ENCODE measurements at regions not wholly inside any gene's neighbourhood (a gene's known extent, or its start where the extent isn't known, plus 50 kb on each side); places are given as distances from the start of the nearest gene placed in this dataset.

DNA sequence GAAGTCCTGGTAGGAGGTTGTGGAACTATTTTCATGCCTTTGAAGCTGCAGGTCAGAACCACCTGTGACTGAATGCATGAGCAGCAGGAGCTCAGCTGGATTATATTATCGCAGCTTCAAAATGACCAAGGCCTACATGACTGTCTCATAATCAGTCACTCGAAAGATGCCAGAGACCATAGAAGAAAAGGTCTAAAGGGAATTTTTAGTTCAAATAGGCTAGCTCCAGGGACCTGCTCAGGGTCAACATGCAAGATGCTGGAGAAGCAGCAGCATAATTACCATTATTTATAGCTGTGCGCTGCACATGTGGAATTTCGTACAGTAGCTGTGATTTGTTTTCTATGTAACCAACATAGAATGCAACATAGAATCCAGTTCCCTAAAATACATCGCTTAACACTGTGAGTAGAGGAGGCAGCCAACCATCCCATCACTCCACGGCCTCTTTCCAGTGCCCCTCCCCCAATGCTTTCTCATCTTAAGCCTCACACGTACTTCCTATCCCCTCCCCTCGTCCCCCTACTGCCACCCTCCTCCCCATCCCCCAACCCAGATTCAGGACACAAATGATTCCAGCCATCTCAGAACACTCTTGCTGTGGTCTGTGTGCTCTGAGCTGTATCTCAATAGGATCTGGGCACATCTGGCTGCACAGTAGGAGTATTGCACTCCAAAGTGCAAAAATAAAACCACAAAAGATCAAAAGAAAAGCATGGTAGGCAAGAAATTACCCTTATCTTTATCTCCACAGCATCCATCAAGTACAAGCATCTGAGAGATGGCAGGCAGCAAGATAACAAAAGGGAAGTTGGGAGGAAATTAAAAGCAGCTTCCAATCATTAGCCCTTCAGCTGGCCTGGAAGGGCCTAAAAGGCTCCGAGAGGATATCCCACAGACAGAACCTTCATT is 352.8 kb upstream of the SEMA6D start:
- TF ChIP-seq, protein P1, sequence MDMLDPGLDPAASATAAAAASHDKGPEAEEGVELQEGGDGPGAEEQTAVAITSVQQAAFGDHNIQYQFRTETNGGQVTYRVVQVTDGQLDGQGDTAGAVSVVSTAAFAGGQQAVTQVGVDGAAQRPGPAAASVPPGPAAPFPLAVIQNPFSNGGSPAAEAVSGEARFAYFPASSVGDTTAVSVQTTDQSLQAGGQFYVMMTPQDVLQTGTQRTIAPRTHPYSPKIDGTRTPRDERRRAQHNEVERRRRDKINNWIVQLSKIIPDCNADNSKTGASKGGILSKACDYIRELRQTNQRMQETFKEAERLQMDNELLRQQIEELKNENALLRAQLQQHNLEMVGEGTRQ (IDR thresholded peaks at IDR 0.05; ENCODE audit: low read depth, low read length) = no peak
- TF ChIP-seq, protein P2, sequence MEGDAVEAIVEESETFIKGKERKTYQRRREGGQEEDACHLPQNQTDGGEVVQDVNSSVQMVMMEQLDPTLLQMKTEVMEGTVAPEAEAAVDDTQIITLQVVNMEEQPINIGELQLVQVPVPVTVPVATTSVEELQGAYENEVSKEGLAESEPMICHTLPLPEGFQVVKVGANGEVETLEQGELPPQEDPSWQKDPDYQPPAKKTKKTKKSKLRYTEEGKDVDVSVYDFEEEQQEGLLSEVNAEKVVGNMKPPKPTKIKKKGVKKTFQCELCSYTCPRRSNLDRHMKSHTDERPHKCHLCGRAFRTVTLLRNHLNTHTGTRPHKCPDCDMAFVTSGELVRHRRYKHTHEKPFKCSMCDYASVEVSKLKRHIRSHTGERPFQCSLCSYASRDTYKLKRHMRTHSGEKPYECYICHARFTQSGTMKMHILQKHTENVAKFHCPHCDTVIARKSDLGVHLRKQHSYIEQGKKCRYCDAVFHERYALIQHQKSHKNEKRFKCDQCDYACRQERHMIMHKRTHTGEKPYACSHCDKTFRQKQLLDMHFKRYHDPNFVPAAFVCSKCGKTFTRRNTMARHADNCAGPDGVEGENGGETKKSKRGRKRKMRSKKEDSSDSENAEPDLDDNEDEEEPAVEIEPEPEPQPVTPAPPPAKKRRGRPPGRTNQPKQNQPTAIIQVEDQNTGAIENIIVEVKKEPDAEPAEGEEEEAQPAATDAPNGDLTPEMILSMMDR (conservative IDR thresholded peaks at IDR 0.05; ENCODE audit: low read depth, low read length) = no peak
- TF ChIP-seq BHLHE40 (IDR thresholded peaks at IDR 0.05; ENCODE audit: low read depth, low read length) = no peak
- no peak for TF ChIP-seq POLR2A (IDR thresholded peaks at IDR 0.05; ENCODE audit: low read depth, low read length)
- TF ChIP-seq RCOR1 (IDR thresholded peaks at IDR 0.05; ENCODE audit: insufficient replicate concordance, low read length) = no peak
- TF ChIP-seq MXI1 (IDR thresholded peaks at IDR 0.05; ENCODE audit: borderline replicate concordance, low read depth, low read length) = no peak
- no peak for TF ChIP-seq RFX5 (IDR thresholded peaks at IDR 0.05; ENCODE audit: low read depth, low read length)
- TF ChIP-seq, protein P3, sequence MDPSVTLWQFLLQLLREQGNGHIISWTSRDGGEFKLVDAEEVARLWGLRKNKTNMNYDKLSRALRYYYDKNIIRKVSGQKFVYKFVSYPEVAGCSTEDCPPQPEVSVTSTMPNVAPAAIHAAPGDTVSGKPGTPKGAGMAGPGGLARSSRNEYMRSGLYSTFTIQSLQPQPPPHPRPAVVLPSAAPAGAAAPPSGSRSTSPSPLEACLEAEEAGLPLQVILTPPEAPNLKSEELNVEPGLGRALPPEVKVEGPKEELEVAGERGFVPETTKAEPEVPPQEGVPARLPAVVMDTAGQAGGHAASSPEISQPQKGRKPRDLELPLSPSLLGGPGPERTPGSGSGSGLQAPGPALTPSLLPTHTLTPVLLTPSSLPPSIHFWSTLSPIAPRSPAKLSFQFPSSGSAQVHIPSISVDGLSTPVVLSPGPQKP (IDR thresholded peaks at IDR 0.05; ENCODE audit: borderline replicate concordance, low read depth, low read length) = no peak
- no peak for TF ChIP-seq CHD1 (IDR thresholded peaks at IDR 0.05; ENCODE audit: low read depth, low read length)
- TF ChIP-seq RAD21 (IDR thresholded peaks at IDR 0.05; ENCODE audit: low read length) = no peak
- no peak for TF ChIP-seq FOS (IDR thresholded peaks at IDR 0.05; ENCODE audit: low read depth, low read length)
- no peak for TF ChIP-seq SMC3 (IDR thresholded peaks at IDR 0.05; ENCODE audit: low read depth, low read length)

Data from IMR-90 (cell line).